SU-DHL-6 (cell line): ENCODE measurements at regions not wholly inside any gene's neighbourhood (a gene's known extent, or its start where the extent isn't known, plus 50 kb on each side); places are given as distances from the start of the nearest gene placed in this dataset.

Source experiments
- H2AFZ ChIP-seq: fragments of 200-600 bp; sonication (generic); 2 replicates; pipeline ENCODE4 v1.6.1; 2014; ENCODE audit warnings: low read depth, mild to moderate bottlenecking, moderate library complexity, mixed read lengths, antibody characterized with exemption, low read length; ENCODE audit not compliant: severe bottlenecking
- H3F3A ChIP-seq: fragments of 200-600 bp; shearing (Covaris generic); 2 replicates; pipeline ENCODE4 v1.6.0; 2016; ENCODE audit warnings: antibody characterized with exemption, mild to moderate bottlenecking; ENCODE audit not compliant: insufficient read depth
- H3K27ac ChIP-seq: fragments of 200-600 bp; sonication (generic); 2 replicates; pipeline ENCODE4 v1.5.1; 2016; ENCODE audit warnings: low read depth, mild to moderate bottlenecking, low read length, moderate library complexity, mixed read lengths
- H3K27me3 ChIP-seq: fragments of 200-600 bp; sonication (generic), shearing (Covaris generic); 2 replicates; pipeline ENCODE4 v1.6.0; 2014; ENCODE audit warnings: mild to moderate bottlenecking, low read length
- H3K36me3 ChIP-seq: fragments of 200-600 bp; sonication (generic); 2 replicates; pipeline ENCODE4 v1.6.1; 2014; ENCODE audit warnings: mild to moderate bottlenecking, low read length, mixed read lengths
- H3K4me2 ChIP-seq: fragments of 300-600, 200-600 bp; shearing (Covaris generic), sonication (generic); 2 replicates; pipeline ENCODE4 v1.6.0; 2014; ENCODE audit warnings: low read length, low read depth, mild to moderate bottlenecking; ENCODE audit not compliant: poor library complexity, severe bottlenecking
- H3K4me3 ChIP-seq: fragments of 200-600 bp; sonication (generic); 2 replicates; pipeline ENCODE4 v1.5.1; 2014; ENCODE audit warnings: antibody characterized with exemption, low read length, mild to moderate bottlenecking, mixed read lengths; ENCODE audit not compliant: insufficient read depth, poor library complexity, severe bottlenecking
- H3K79me2 ChIP-seq: fragments of 200-600 bp; sonication (generic); 2 replicates; pipeline ENCODE4 v1.6.1; 2014; ENCODE audit warnings: mild to moderate bottlenecking, low read length, moderate library complexity; ENCODE audit not compliant: insufficient read depth
- H3K9ac ChIP-seq: fragments of 200-600 bp; sonication (generic); 2 replicates; pipeline ENCODE4 v1.7.0; 2014; ENCODE audit warnings: mild to moderate bottlenecking, low read length
- H3K9me2 ChIP-seq: fragments of 200-600 bp; sonication (generic); replicated peaks from 2 replicates; pipeline ENCODE4 v1.6.1; 2014; ENCODE audit warnings: low read length; ENCODE audit not compliant: insufficient read depth
- H3K9me3 ChIP-seq: fragments of 200-600 bp; sonication (generic); 2 replicates; pipeline ENCODE4 v1.6.1; 2014; ENCODE audit warnings: low read length, mixed read lengths; ENCODE audit not compliant: insufficient read depth
- H4K20me1 ChIP-seq: fragments of 200-600 bp; sonication (generic); 2 replicates; pipeline ENCODE4 v1.6.1; 2014; ENCODE audit warnings: low read depth, mild to moderate bottlenecking, antibody characterized with exemption, low read length, moderate library complexity, mixed read lengths
- CTCF ChIP-seq: fragments of 200-600 bp; sonication (generic); IDR thresholded peaks from one replicate; pipeline ENCODE4 v1.5.1; 2017; ENCODE audit warnings: antibody characterized with exemption, mild to moderate bottlenecking, low read length, moderate library complexity; ENCODE audit not compliant: insufficient read depth, poor library complexity, severe bottlenecking
- EZH2phosphoT487 ChIP-seq: fragments of 200-600 bp; sonication (generic), shearing (Covaris generic); conservative IDR thresholded peaks from 2 replicates; pipeline ENCODE4 v1.6.1; 2018; ENCODE audit warnings: mild to moderate bottlenecking, antibody characterized with exemption, low read length, moderate library complexity, mixed read lengths

GRCh38 chr4:34373456-34373855 lies 1870.9 kb downstream of the ARAP2 start:
- H3K4me2 ChIP-seq, result no peak overlapping the region
- H3K9ac ChIP-seq, result no peak overlapping the region
- no peaks in the 10 kb centered on the region for H3K9me2 ChIP-seq
- no peaks in the 10 kb centered on the region for H3K79me2 ChIP-seq
- H3K27ac ChIP-seq, result no peak overlapping the region
- no peaks in the 10 kb centered on the region for H3F3A ChIP-seq
- H4K20me1 ChIP-seq, result no peaks in the 10 kb centered on the region
- H3K27me3 ChIP-seq, result no peaks in the 10 kb centered on the region
- H3K36me3 ChIP-seq, result no peaks in the 10 kb centered on the region
- no peak overlapping the region for H3K4me3 ChIP-seq
- no peak overlapping the region for H2AFZ ChIP-seq
- H3K9me3 ChIP-seq, result no peaks in the 10 kb centered on the region
- TF ChIP-seq CTCF (no peak), EZH2phosphoT487 (no peak)

DNA sequence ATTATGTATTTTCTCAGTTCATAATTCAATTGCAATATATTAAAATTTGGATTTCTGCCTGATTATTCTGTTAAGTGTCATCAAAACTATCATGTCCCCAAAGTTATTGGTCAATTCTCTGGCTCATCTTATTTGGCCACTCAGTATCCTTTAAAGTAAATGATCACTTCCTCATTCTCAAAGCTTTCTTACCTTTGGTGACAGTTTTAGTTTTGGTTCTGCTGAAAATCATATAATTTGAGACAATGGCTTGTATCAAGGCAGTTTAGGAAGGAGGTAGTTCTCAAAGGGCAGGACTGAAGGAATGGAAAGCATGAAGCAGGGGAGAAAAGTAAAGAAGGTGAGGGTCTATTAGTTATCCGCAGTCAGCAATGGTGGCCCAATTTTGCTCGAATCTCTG lies 1832.1 kb downstream of the ARAP2 start:
- TF ChIP-seq EZH2phosphoT487, result no peak
- TF ChIP-seq CTCF, result no peak
- Histone ChIP-seq H4K20me1 (no peaks in the 10 kb centered on the region), H3K79me2 (no peaks in the 10 kb centered on the region), H3K4me2 (no peak overlapping the region), H2AFZ (no peak overlapping the region), H3K36me3 (no peaks in the 10 kb centered on the region), H3K9me2 (no peaks in the 10 kb centered on the region), H3K27me3 (no peaks in the 10 kb centered on the region), H3K9me3 (peaks cover 12% of the 10 kb centered on the region; the same call in 1 of the 2 replicates), H3K4me3 (no peak overlapping the region), H3K27ac (no peak overlapping the region), H3K9ac (no peak overlapping the region), H3F3A (no peaks in the 10 kb centered on the region)

DNA sequence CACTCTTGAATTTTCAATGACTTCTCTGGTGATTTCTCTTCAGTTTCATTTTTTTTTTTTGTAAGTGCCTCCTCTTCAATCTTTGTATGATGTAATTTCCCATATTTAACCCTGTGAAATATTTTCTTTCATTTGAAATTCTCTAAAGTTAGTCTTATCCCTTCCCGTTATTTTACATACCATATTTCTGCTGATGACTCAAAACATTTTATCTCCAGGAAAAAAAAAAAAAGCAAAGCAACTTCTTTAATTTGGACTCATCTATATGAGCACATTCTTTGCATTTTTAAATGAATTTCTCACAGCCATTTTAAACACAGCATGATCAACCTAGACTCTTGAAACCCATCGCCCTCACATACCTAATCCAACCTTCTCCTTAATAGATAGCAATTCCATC lies 1831.4 kb downstream of the ARAP2 start:
- H3K36me3 ChIP-seq, result no peaks in the 10 kb centered on the region
- peaks cover 12% of the 10 kb centered on the region; the same call in 1 of the 2 replicates for H3K9me3 ChIP-seq
- no peaks in the 10 kb centered on the region for H3F3A ChIP-seq
- H3K27me3 ChIP-seq, result no peaks in the 10 kb centered on the region
- H2AFZ ChIP-seq, result no peak overlapping the region
- H3K27ac ChIP-seq, result no peak overlapping the region
- no peaks in the 10 kb centered on the region for H3K9me2 ChIP-seq
- H4K20me1 ChIP-seq, result no peaks in the 10 kb centered on the region
- H3K4me3 ChIP-seq, result no peak overlapping the region
- H3K9ac ChIP-seq, result no peak overlapping the region
- H3K4me2 ChIP-seq, result no peak overlapping the region
- TF ChIP-seq EZH2phosphoT487, result no peak
- TF ChIP-seq CTCF, result no peak
- H3K79me2 ChIP-seq, result no peaks in the 10 kb centered on the region
